Vagina (tissue), 2 donors: ENCODE measurements at regions not wholly inside any gene's neighbourhood (a gene's known extent, or its start where the extent isn't known, plus 50 kb on each side); places are given as distances from the start of the nearest gene placed in this dataset.

Experiments
- CTCF ChIP-seq, 3 experiments: fragments of 450-650 bp in 2 of 3; fragments of 200-600 bp in 1 of 3; sonication (generic) in 1 of 3; IDR thresholded peaks; one replicate each; pipeline ENCODE4 v1.5.1; 2017 to 2019; ENCODE audit warnings: antibody characterized with exemption in 3 of 3, mild to moderate bottlenecking in 2 of 3, moderate library complexity in 2 of 3
- POLR2A ChIP-seq, 2 donors: fragments of 450-650 bp; IDR thresholded peaks; one replicate each; pipeline ENCODE4 v1.6.1; 2017; ENCODE audit warnings: antibody characterized with exemption in 2 of 2, mild to moderate bottlenecking in 2 of 2, moderate library complexity in 2 of 2
- POLR2AphosphoS5 ChIP-seq, 2 donors: sonication (generic); formaldehyde crosslinking; IDR thresholded peaks; one replicate each; pipeline ENCODE4 v1.9.0; 2017; ENCODE audit warnings: antibody characterized with exemption in 2 of 2, mild to moderate bottlenecking in 2 of 2, low read depth in 1 of 2; ENCODE audit not compliant: insufficient read depth in 1 of 2

GRCh38 chr14:48857366-48857765 lies 728.8 kb downstream of the RPS29 start:
- TF ChIP-seq CTCF (IDR thresholded peaks at IDR 0.05), result no peak
- no peak for TF ChIP-seq POLR2AphosphoS5 (IDR thresholded peaks at IDR 0.05; ENCODE audit: insufficient read depth in 1 of 2, low read depth in 1 of 2)
- no peak for TF ChIP-seq POLR2A (IDR thresholded peaks at IDR 0.05)
